ENCODE measurements at regions not wholly inside any gene's neighbourhood (a gene's known extent, or its start where the extent isn't known, plus 50 kb on each side); places are given as distances from the start of the nearest gene placed in this dataset.

- no peak for TF ChIP-seq ELF4 (CRISPR knock-in tag; IDR thresholded peaks at IDR 0.05; ENCODE audit: low read depth)
- TF ChIP-seq E2F4 (CRISPR knock-in tag; IDR thresholded peaks at IDR 0.05; ENCODE audit: borderline replicate concordance, low read depth), result no peak
- no peak for TF ChIP-seq USF1 (CRISPR knock-in tag; IDR thresholded peaks at IDR 0.05)
- no peak for TF ChIP-seq RORB (CRISPR knock-in tag; IDR thresholded peaks at IDR 0.05)
- no peak for TF ChIP-seq SMAD3 (CRISPR knock-in tag; IDR thresholded peaks at IDR 0.05; ENCODE audit: borderline replicate concordance)
- no peak for TF ChIP-seq ZNF281 (CRISPR knock-in tag; IDR thresholded peaks at IDR 0.05)
- no peak for TF ChIP-seq KAT7 (CRISPR knock-in tag; IDR thresholded peaks at IDR 0.05; ENCODE audit: borderline replicate concordance)
- no peak for TF ChIP-seq ZNF263 (CRISPR knock-in tag; IDR thresholded peaks at IDR 0.05; ENCODE audit: low read depth)
- no peak for TF ChIP-seq ETV6 (CRISPR knock-in tag; IDR thresholded peaks at IDR 0.05)
- no peak for TF ChIP-seq ZNF423 (CRISPR knock-in tag; IDR thresholded peaks at IDR 0.05)
- no peak for TF ChIP-seq JAZF1 (CRISPR knock-in tag; IDR thresholded peaks at IDR 0.05)
These were observed 143.8 kb downstream of the URB2 start (continued) for GRCh38 chr1:229769809-229770208.

DNA sequence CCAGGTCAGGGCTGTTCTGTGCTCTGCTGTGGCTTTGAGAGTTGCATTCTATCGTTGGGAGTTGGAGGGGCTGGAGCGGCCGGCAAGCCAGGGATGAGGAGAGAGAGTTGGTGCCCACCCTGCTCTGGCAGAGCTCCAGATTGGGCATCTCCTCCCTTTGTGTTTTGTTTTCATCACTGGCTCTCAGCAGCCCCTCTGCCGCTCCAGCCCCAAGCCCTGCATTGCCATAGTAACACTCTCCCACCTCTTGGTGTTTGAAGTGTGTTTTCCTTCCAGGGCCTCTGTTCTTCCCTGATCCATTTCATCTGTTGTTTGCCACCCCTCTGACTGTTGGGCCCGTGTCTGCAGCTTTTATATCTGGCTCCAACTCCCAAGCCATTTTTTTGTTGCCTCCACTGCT lies 152.7 kb downstream of the URB2 start:
- DNase-seq (ENCODE audit: low spot score) (no peak), ATAC-seq (no peak)
- H3K4me1 Mint-ChIP-seq, result no peaks in the 10 kb centered on the region
- no peak overlapping the region for H3K27ac Mint-ChIP-seq
- H3K36me3 Mint-ChIP-seq, result no peaks in the 10 kb centered on the region
- ChIA-PET POLR2A (no interaction called here), CTCF (no interaction called here)
- H3K4me3 Mint-ChIP-seq, result no peak overlapping the region
- no peaks in the 10 kb centered on the region for H3K27me3 Mint-ChIP-seq (ENCODE audit: low read depth)
- H3K9me3 Mint-ChIP-seq, result peaks cover 16% of the 10 kb centered on the region
- no peak for TF ChIP-seq FOXJ3 (CRISPR knock-in tag; IDR thresholded peaks at IDR 0.05; ENCODE audit: borderline replicate concordance)
- TF ChIP-seq, protein P1, sequence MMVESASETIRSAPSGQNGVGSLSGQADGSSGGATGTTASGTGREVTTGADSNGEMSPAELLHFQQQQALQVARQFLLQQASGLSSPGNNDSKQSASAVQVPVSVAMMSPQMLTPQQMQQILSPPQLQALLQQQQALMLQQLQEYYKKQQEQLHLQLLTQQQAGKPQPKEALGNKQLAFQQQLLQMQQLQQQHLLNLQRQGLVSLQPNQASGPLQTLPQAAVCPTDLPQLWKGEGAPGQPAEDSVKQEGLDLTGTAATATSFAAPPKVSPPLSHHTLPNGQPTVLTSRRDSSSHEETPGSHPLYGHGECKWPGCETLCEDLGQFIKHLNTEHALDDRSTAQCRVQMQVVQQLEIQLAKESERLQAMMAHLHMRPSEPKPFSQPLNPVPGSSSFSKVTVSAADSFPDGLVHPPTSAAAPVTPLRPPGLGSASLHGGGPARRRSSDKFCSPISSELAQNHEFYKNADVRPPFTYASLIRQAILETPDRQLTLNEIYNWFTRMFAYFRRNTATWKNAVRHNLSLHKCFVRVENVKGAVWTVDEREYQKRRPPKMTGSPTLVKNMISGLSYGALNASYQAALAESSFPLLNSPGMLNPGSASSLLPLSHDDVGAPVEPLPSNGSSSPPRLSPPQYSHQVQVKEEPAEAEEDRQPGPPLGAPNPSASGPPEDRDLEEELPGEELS (CRISPR knock-in tag; IDR thresholded peaks at IDR 0.05), result no peak
- no peak for TF ChIP-seq CTCF (IDR thresholded peaks at IDR 0.05)
- no peak for TF ChIP-seq ZNF121 (CRISPR knock-in tag; IDR thresholded peaks at IDR 0.05)
- no peak for TF ChIP-seq ZNF396 (CRISPR knock-in tag; IDR thresholded peaks at IDR 0.05; ENCODE audit: borderline replicate concordance)
- TF ChIP-seq ATF1 (CRISPR knock-in tag; IDR thresholded peaks at IDR 0.05), result no peak
- no peak for TF ChIP-seq SMAD4 (CRISPR knock-in tag; IDR thresholded peaks at IDR 0.05)
- no peak for TF ChIP-seq ZNF416 (CRISPR knock-in tag; IDR thresholded peaks at IDR 0.05)
- TF ChIP-seq, protein P2, sequence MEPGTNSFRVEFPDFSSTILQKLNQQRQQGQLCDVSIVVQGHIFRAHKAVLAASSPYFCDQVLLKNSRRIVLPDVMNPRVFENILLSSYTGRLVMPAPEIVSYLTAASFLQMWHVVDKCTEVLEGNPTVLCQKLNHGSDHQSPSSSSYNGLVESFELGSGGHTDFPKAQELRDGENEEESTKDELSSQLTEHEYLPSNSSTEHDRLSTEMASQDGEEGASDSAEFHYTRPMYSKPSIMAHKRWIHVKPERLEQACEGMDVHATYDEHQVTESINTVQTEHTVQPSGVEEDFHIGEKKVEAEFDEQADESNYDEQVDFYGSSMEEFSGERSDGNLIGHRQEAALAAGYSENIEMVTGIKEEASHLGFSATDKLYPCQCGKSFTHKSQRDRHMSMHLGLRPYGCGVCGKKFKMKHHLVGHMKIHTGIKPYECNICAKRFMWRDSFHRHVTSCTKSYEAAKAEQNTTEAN (CRISPR knock-in tag; IDR thresholded peaks at IDR 0.05), result no peak
- TF ChIP-seq, protein P3, sequence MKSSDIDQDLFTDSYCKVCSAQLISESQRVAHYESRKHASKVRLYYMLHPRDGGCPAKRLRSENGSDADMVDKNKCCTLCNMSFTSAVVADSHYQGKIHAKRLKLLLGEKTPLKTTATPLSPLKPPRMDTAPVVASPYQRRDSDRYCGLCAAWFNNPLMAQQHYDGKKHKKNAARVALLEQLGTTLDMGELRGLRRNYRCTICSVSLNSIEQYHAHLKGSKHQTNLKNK (CRISPR knock-in tag; IDR thresholded peaks at IDR 0.05), result no peak
- TF ChIP-seq ESRRA (CRISPR knock-in tag; IDR thresholded peaks at IDR 0.05; ENCODE audit: borderline replicate concordance), result no peak
- no peak for TF ChIP-seq JUN (CRISPR knock-in tag; IDR thresholded peaks at IDR 0.05)
- TF ChIP-seq JAZF1 (CRISPR knock-in tag; IDR thresholded peaks at IDR 0.05), result no peak
- TF ChIP-seq MAX (CRISPR knock-in tag; IDR thresholded peaks at IDR 0.05), result no peak
- TF ChIP-seq, protein P4, sequence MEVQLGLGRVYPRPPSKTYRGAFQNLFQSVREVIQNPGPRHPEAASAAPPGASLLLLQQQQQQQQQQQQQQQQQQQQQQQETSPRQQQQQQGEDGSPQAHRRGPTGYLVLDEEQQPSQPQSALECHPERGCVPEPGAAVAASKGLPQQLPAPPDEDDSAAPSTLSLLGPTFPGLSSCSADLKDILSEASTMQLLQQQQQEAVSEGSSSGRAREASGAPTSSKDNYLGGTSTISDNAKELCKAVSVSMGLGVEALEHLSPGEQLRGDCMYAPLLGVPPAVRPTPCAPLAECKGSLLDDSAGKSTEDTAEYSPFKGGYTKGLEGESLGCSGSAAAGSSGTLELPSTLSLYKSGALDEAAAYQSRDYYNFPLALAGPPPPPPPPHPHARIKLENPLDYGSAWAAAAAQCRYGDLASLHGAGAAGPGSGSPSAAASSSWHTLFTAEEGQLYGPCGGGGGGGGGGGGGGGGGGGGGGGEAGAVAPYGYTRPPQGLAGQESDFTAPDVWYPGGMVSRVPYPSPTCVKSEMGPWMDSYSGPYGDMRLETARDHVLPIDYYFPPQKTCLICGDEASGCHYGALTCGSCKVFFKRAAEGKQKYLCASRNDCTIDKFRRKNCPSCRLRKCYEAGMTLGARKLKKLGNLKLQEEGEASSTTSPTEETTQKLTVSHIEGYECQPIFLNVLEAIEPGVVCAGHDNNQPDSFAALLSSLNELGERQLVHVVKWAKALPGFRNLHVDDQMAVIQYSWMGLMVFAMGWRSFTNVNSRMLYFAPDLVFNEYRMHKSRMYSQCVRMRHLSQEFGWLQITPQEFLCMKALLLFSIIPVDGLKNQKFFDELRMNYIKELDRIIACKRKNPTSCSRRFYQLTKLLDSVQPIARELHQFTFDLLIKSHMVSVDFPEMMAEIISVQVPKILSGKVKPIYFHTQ (CRISPR knock-in tag; IDR thresholded peaks at IDR 0.05), result no peak
- TF ChIP-seq KAT7 (CRISPR knock-in tag; IDR thresholded peaks at IDR 0.05; ENCODE audit: borderline replicate concordance), result no peak
